ENCODE measurements at regions not wholly inside any gene's neighbourhood (a gene's known extent, or its start where the extent isn't known, plus 50 kb on each side); places are given as distances from the start of the nearest gene placed in this dataset.

- TF ChIP-seq REST (IDR thresholded peaks at IDR 0.05; ENCODE audit: unreplicated experiment) (no peak), CREB1 (CRISPR knock-in tag; IDR thresholded peaks at IDR 0.05; ENCODE audit: low read depth) (no peak), ETS1 (IDR thresholded peaks at IDR 0.05) (no peak), EZH2phosphoT487 (IDR thresholded peaks at IDR 0.05; ENCODE audit: unreplicated experiment) (no peak), EZH2 (IDR thresholded peaks at IDR 0.05; ENCODE audit: low read depth, unreplicated experiment) (no peak), POLR2AphosphoS5 (IDR thresholded peaks at IDR 0.05; ENCODE audit: low read depth) (no peak), NANOG (IDR thresholded peaks at IDR 0.05; ENCODE audit: borderline replicate concordance) (no peak)
Observed at GRCh38 chr14:30445852-30446251, 113.1 kb upstream of the G2E3 start (continued).

- no peaks in the 10 kb centered on the region for H4K20me1 ChIP-seq (replicated peaks; ENCODE audit: insufficient read depth)
- no peak overlapping the region for H2AFZ ChIP-seq
- Mint-ChIP-seq H3K9me3 (no peaks in the 10 kb centered on the region), H3K36me3 (ENCODE audit: low read depth) (no peaks in the 10 kb centered on the region), H3K4me1 (0 out of 3 replicates have a peak, but pooled peaks cover 4% of the 10 kb centered on the region), H3K4me3 (no peak overlapping the region), H3K27ac (no peak overlapping the region), H3K27me3 (ENCODE audit: insufficient read depth, low read depth, poor library complexity) (no peaks in the 10 kb centered on the region)
- no peak overlapping the region for H3K4me2 ChIP-seq
- H3K4me3 ChIP-seq = no peak overlapping the region
- TF ChIP-seq NANOG (IDR thresholded peaks at IDR 0.05; ENCODE audit: borderline replicate concordance) = no peak
- TF ChIP-seq CREB1 (CRISPR knock-in tag; IDR thresholded peaks at IDR 0.05; ENCODE audit: low read depth) = no peak
- TF ChIP-seq ZNF114 (CRISPR knock-in tag; IDR thresholded peaks at IDR 0.05) = no peak
- TF ChIP-seq ETS1 (IDR thresholded peaks at IDR 0.05) = no peak
- no peak for TF ChIP-seq ZNF331 (CRISPR knock-in tag; IDR thresholded peaks at IDR 0.05; ENCODE audit: low read depth)
- no peak for TF ChIP-seq STAT1 (IDR thresholded peaks at IDR 0.05; ENCODE audit: unreplicated experiment)
- no peak for TF ChIP-seq CTCF (conservative IDR thresholded peaks at IDR 0.05; ENCODE audit: low read depth in 2 of 2)
- TF ChIP-seq POLR2AphosphoS5 (IDR thresholded peaks at IDR 0.05; ENCODE audit: low read depth) = no peak
- no peak for TF ChIP-seq EZH2 (IDR thresholded peaks at IDR 0.05; ENCODE audit: low read depth, unreplicated experiment)
- TF ChIP-seq REST (IDR thresholded peaks at IDR 0.05; ENCODE audit: unreplicated experiment) = no peak
- no peak for TF ChIP-seq JUNB (IDR thresholded peaks at IDR 0.05; ENCODE audit: unreplicated experiment)
- H3K27me3 ChIP-seq (ENCODE audit: insufficient read depth) = no peaks in the 10 kb centered on the region
- ATAC-seq (no peak), DNase-seq (ENCODE audit: low spot score) (no peak)
- H3K9me2 ChIP-seq (ENCODE audit: insufficient read depth) = no peaks in the 10 kb centered on the region
- H3K36me3 ChIP-seq (ENCODE audit: insufficient read depth) = no peaks in the 10 kb centered on the region
- H3K27ac ChIP-seq (ENCODE audit: low read depth) = no peak overlapping the region
- no peaks in the 10 kb centered on the region for H3K79me2 ChIP-seq (replicated peaks; ENCODE audit: insufficient read depth)
- no peaks in the 10 kb centered on the region for H3F3A ChIP-seq (replicated peaks; ENCODE audit: low read depth)
- peaks cover 6% of the 10 kb centered on the region for H3K4me1 ChIP-seq (ENCODE audit: insufficient read depth)
Observed at GRCh38 chr14:30450631-30451545, 108.1 kb upstream of the G2E3 start.

All from GM23338 (cell line).